GM18519 (cell line): ENCODE measurements at regions not wholly inside any gene's neighbourhood (a gene's known extent, or its start where the extent isn't known, plus 50 kb on each side); places are given as distances from the start of the nearest gene placed in this dataset.

ENCODE experiments used
- ATAC-seq: cut with Tn5 transposase; IDR thresholded peaks from one replicate; pipeline ENCODE4 v1.9.1; 2021; ENCODE audit warnings: mild to moderate bottlenecking, moderate library complexity; ENCODE audit not compliant: unreplicated experiment, low FRiP score

DNA sequence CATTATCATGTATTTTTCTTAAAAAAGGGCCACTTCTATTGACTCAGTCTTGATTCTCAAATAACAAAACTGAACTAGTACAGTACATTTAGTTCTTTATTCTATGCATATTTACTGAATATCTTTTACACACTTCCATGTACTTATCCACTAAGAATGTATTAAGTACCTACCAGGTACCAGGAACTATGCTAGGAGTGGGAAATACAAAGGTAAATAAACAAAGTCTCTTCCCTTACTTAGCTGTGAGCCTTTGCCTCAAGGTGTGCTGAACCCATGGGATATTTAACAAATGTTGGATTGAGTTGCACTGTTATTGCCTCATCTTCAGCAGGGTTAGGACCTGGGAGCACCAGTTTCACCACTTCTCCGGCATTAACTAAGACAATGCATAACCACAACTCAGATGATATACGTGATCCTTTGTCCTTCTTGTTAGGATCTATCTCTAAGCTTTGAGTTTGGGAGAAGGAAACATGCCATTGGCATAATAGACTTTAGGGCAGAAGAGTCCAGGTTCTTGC is 533.9 kb downstream of the TFAP2B start:
- ATAC-seq, result no peak

GRCh38 chr6:51360287-51360686 is 541.6 kb downstream of the TFAP2B start:
- no peak for ATAC-seq

- ATAC-seq, result no peak
Observed at GRCh38 chr6:51365566-51365965, 546.9 kb downstream of the TFAP2B start.

GRCh38 chr6:51369485-51369884 is 550.8 kb downstream of the TFAP2B start:
- ATAC-seq, result no peak

GRCh38 chr6:51382847-51383246 is 564.2 kb downstream of the TFAP2B start:
- no peak for ATAC-seq

- ATAC-seq, result no peak
Observed at GRCh38 chr6:51384736-51385135, 566.1 kb downstream of the TFAP2B start.

GRCh38 chr6:51386347-51386836 is 567.7 kb downstream of the TFAP2B start:
- no peak for ATAC-seq

- ATAC-seq, result no peak
Observed at GRCh38 chr6:51387907-51388306, 569.2 kb downstream of the TFAP2B start.

- no peak for ATAC-seq
Observed at GRCh38 chr6:51394061-51394460, 575.4 kb downstream of the TFAP2B start.

DNA sequence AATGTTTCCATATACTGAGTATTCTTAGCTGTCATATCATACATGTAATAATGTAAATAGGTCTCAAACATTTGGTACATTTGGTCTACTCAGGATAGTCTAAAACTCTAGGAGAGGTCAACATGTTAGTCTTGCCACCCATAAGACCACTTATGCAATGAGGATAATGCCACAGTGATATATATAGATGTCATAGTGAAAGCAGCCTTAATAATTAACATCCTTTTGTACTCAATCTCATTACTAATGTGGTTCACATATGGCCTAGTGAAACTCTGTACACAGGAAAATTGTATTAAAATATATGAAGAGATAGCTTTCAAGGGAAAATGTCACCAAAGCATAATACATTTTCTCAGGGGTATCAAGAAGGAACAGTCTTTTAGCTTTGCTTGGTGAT is 577.9 kb downstream of the TFAP2B start:
- no peak for ATAC-seq

- ATAC-seq, result no peak
Observed at GRCh38 chr6:51398064-51398705, 579.5 kb downstream of the TFAP2B start.

DNA sequence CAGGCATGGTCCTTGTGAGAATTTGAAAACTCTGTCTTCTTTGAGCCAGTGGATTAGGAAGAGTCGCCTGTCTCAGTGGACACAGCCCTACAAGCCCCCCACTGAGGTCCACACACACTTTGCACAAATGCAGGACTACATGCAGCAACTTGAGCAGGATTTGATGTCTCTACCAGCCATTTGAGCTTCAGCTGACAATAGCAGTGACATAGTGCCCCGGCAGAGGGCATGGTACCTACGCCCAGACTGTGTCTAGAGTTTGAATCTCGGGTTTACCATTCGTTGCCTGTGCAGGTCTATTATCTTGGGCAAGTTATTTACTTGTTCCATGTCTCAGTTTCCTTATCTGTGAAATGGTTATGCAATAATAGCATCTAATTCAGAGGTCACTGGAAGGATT is 580.1 kb downstream of the TFAP2B start:
- ATAC-seq, result no peak

- no peak for ATAC-seq
Observed at GRCh38 chr6:51410453-51410852, 591.8 kb downstream of the TFAP2B start.

GRCh38 chr6:51411496-51412125 is 592.9 kb downstream of the TFAP2B start:
- ATAC-seq, result no peak

- ATAC-seq, result no peak
Observed at GRCh38 chr6:51414361-51414760, 595.7 kb downstream of the TFAP2B start.

DNA sequence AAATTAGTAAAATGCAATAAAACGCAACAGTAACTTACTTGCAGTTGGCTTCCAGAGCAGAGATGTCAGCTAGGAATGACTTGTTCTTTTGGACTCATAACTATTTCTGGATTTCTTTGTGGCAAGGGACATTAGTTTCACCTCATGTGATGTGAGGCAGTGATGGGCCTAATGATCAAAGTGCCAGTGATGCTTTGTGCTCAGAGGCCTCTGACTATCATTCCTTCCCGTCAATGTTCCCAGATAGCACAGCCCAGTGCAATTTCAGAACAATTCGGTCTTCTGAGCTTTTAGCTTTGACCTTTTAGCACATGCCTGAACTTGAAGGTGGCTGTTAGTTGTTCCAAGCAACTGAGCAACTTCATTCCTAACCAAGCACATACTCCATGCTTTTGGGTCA is 596.8 kb downstream of the TFAP2B start:
- ATAC-seq, result no peak

GRCh38 chr6:51429017-51429712 is 610.5 kb downstream of the TFAP2B start:
- ATAC-seq, result no peak

DNA sequence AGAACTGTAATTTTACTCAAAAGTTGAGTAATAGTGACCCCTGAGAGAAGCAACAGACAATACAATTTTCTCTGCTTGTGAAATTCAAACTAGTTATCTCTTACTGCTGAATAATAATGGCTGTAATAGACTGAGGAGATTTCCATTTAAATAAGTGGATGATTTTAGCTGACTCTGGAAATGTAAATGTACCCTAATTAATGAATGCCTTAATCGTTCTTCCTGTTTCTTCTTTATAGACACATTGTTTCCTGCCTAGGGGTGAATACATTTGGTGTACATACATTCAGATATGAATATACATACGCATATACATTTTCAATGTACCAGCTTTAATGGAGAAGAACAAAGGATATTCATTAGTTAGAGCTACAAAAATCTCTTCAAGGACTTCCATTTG is 611.9 kb downstream of the TFAP2B start:
- no peak for ATAC-seq

- no peak for ATAC-seq
Observed at GRCh38 chr6:51432481-51432880, 613.8 kb downstream of the TFAP2B start.

DNA sequence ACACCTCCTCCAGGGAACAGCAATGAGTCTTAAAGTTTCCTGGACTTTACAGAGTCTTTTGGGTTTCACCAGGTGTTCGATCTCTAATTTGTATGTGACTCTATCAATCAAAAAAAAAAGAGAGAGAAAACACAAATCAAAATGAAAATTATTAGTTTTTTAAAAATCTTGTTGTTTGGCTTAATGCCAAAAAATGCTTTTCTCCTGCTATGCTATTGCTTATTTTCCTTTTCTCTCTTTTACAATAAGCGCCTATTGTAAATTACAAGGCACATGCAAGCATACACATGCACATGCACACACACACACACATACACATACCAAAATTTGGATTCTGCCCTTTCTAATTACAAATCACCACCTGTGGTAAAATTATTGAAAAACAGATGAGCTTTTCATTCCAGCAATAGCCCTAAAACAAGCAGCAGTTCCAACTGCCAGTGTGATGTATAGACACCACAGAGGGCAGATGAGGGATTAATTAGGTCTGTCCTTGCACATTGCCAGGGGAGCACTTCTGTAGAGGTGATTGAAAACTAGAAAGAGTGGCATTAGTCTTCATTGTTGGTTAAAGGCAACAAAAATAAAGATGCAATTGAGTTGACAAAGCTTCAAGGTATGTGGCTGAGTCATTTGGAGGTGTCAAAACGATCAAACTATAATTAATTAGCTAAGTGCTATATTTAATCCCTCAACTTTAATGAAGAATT is 631.7 kb downstream of the TFAP2B start:
- no peak for ATAC-seq

- no peak for ATAC-seq
Observed at GRCh38 chr6:51450958-51451357, 632.3 kb downstream of the TFAP2B start.
